ENCODE measurements at regions not wholly inside any gene's neighbourhood (a gene's known extent, or its start where the extent isn't known, plus 50 kb on each side); places are given as distances from the start of the nearest gene placed in this dataset.

DNA sequence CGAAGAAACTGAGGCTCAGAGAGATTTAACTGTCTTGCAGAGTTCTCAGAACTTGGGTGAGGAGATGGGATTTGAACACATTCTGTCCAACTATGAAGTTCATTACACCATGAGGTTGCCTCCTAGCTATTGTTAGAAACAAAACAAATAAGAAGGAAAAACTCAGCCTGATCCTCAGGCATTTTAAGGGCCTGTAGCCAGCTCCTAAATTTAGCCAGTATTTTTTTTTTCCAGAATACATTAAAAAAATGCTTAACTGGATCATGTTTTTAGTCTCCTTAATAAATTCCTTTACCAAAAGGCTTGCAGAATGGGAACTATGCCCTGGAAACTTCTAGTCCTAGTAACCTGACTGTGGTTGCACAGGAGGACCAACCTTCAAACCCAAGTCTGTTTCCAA is 212.0 kb downstream of the CSNK2A3 start:
- H3K4me3 ChIP-seq (ENCODE audit: low read depth, low read length), result no peak overlapping the region
- H3K4me1 ChIP-seq, result no peaks in the 10 kb centered on the region
- TF ChIP-seq, protein P1, sequence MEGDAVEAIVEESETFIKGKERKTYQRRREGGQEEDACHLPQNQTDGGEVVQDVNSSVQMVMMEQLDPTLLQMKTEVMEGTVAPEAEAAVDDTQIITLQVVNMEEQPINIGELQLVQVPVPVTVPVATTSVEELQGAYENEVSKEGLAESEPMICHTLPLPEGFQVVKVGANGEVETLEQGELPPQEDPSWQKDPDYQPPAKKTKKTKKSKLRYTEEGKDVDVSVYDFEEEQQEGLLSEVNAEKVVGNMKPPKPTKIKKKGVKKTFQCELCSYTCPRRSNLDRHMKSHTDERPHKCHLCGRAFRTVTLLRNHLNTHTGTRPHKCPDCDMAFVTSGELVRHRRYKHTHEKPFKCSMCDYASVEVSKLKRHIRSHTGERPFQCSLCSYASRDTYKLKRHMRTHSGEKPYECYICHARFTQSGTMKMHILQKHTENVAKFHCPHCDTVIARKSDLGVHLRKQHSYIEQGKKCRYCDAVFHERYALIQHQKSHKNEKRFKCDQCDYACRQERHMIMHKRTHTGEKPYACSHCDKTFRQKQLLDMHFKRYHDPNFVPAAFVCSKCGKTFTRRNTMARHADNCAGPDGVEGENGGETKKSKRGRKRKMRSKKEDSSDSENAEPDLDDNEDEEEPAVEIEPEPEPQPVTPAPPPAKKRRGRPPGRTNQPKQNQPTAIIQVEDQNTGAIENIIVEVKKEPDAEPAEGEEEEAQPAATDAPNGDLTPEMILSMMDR (IDR thresholded peaks at IDR 0.05; ENCODE audit: low read depth, low read length), result no peak
- DNase-seq, result no peak
- H3K36me3 ChIP-seq, result no peaks in the 10 kb centered on the region
- H3K27me3 ChIP-seq, result no peaks in the 10 kb centered on the region
- no peaks in the 10 kb centered on the region for H3K9me3 ChIP-seq

DNA sequence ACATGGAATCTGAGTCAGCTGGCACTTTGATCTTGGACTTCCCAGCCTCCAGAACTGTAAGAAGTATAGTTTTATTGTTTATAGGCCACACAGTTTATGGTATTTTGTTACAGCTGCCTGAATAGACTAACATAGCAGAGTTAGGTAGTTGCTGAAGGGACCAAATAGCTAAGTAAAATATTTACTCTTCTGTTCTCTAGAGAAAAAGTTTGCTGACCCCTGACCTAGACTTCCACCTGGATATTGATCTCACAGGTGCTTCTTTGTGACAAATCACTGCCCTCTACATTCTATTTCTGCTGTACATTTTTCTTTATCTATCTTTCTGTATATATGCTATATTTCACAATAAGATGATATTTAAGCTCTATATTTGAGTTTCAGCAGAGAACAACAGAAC is 212.5 kb downstream of the CSNK2A3 start:
- TF ChIP-seq, protein P1 (IDR thresholded peaks at IDR 0.05; ENCODE audit: low read depth, low read length), result no peak
- Histone ChIP-seq H3K4me3 (ENCODE audit: low read depth, low read length) (no peak overlapping the region), H3K36me3 (no peaks in the 10 kb centered on the region), H3K27me3 (no peaks in the 10 kb centered on the region), H3K9me3 (no peaks in the 10 kb centered on the region), H3K4me1 (no peaks in the 10 kb centered on the region)
- DNase-seq, result no peak

DNA sequence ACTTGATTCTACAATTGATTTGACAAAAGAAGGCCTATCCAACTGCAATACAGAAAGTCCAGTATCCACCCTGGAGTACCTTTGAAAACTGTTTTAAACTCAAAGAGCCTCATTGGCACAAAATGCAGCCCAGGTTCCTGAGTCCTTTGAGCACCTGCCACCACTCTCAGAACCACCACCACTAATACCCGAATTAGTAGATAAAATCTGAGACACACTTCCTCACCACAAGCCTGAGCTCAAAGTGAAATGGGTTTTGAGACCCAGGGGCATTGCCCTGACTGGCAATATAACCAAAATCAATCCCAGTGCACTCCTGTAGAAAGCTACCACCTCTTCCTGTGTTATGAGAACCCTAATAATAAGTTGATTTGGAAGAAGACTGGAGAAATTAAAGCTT is 215.7 kb downstream of the CSNK2A3 start:
- no peak overlapping the region for H3K4me3 ChIP-seq (ENCODE audit: low read depth, low read length)
- H3K9me3 ChIP-seq, result no peaks in the 10 kb centered on the region
- no peaks in the 10 kb centered on the region for H3K36me3 ChIP-seq
- no peak for DNase-seq
- no peaks in the 10 kb centered on the region for H3K4me1 ChIP-seq
- TF ChIP-seq, protein P1 (IDR thresholded peaks at IDR 0.05; ENCODE audit: low read depth, low read length), result no peak
- peaks cover 7% of the 10 kb centered on the region for H3K27me3 ChIP-seq

DNA sequence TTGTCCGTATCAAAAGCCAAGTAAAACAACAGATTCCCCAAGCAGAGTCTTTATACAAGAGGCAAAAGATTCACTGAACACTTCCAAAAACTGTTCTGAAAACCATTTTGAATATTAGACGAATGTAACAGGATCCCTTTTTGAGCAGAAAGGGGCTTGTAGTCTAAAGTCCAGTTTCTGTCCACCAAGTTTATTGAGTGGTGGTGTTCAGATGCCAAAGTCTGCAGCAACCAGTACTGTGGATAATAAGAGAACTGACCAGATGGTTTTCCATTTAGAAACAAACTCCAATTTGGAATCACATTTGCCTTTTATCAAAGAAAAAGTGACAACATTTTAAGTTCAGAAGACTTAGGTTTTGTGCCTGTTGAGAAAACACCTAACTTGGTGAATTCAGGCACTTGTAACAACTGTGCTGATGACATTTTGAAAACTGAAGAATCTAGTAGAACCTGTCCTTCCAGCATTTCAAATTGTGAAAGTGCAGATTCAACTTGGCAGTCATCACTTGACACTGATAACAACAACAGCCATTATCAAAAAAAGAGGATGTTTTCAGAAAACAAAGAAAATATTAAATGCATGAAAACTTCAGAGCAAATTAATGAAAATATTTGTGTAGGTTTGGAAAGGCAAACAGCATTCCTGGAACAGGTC is 217.1 kb downstream of the CSNK2A3 start:
- Histone ChIP-seq H3K9me3 (no peaks in the 10 kb centered on the region), H3K27me3 (peaks cover 7% of the 10 kb centered on the region), H3K36me3 (no peaks in the 10 kb centered on the region), H3K4me1 (no peaks in the 10 kb centered on the region), H3K4me3 (ENCODE audit: low read depth, low read length) (no peak overlapping the region)
- TF ChIP-seq, protein P1 (IDR thresholded peaks at IDR 0.05; ENCODE audit: low read depth, low read length), result no peak
- DNase-seq, result no peak

DNA sequence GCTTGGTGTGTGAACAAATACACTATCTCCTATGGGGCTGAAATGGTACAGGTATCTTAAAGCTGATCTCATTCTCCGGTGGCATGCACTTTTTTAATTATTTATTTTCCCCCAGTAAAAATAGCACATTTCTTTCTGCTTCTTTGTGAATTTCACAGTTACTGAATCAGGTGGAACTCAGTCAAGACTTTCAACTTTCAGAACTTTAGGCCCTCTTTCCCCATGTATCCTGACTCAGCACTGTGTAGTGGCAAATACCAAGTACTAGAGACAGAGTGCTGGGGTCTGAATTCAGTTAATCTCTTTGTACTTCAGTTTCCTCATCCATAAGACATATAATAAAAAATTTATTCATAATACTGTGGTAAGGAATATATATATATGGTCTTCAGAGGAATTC is 223.9 kb downstream of the CSNK2A3 start:
- peaks cover 9% of the 10 kb centered on the region for H3K27me3 ChIP-seq
- no peaks in the 10 kb centered on the region for H3K4me1 ChIP-seq
- H3K9me3 ChIP-seq, result no peaks in the 10 kb centered on the region
- TF ChIP-seq, protein P1 (IDR thresholded peaks at IDR 0.05; ENCODE audit: low read depth, low read length), result no peak
- no peak for DNase-seq
- H3K36me3 ChIP-seq, result no peaks in the 10 kb centered on the region
- no peak overlapping the region for H3K4me3 ChIP-seq (ENCODE audit: low read depth, low read length)

DNA sequence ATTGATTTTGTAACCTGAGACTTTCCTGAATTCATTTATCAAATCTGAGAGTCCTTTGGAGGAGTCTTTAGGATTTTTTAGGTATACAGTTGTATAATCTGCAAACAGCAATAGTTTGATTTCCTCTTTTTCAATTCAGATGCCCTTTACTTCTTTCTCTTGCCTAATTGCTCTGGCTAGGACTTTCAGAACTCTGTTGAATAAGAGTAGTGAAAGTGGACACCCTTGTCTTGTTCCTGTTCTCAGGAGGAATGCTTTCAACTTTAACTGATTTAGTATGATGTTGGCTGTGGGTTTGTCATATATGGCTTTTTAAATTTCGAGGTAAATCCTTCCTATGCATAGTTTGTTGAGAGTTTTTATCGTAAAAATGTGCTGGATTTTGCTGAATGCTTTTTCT is 227.4 kb downstream of the CSNK2A3 start:
- Histone ChIP-seq H3K4me1 (no peaks in the 10 kb centered on the region), H3K9me3 (no peaks in the 10 kb centered on the region), H3K4me3 (ENCODE audit: low read depth, low read length) (no peak overlapping the region), H3K27me3 (no peaks in the 10 kb centered on the region), H3K36me3 (no peaks in the 10 kb centered on the region)
- no peak for DNase-seq
- TF ChIP-seq, protein P1 (IDR thresholded peaks at IDR 0.05; ENCODE audit: low read depth, low read length), result no peak
